ENCODE measurements at regions not wholly inside any gene's neighbourhood (a gene's known extent, or its start where the extent isn't known, plus 50 kb on each side); places are given as distances from the start of the nearest gene placed in this dataset.

- TF ChIP-seq CTCF (IDR thresholded peaks at IDR 0.05; ENCODE audit: borderline replicate concordance, extremely low read depth, low read length, poor library complexity, severe bottlenecking) (no peak), EZH2 (IDR thresholded peaks at IDR 0.05; ENCODE audit: borderline replicate concordance, low read depth, low read length, severe bottlenecking) (no peak)
Measured at GRCh38 chr9:109591691-109592090, 93.6 kb upstream of the PTPN3 start.
